SU-DHL-6 (cell line): ENCODE measurements at regions not wholly inside any gene's neighbourhood (a gene's known extent, or its start where the extent isn't known, plus 50 kb on each side); places are given as distances from the start of the nearest gene placed in this dataset.
A peak's percentile ranks its signal among the peaks of the same experiment; 100 is the strongest.

Experiments used
- H2AFZ ChIP-seq: fragments of 200-600 bp; sonication (generic); 2 replicates; pipeline ENCODE4 v1.6.1; 2014; ENCODE audit warnings: low read depth, mild to moderate bottlenecking, moderate library complexity, mixed read lengths, antibody characterized with exemption, low read length; ENCODE audit not compliant: severe bottlenecking
- H3F3A ChIP-seq: fragments of 200-600 bp; shearing (Covaris generic); 2 replicates; pipeline ENCODE4 v1.6.0; 2016; ENCODE audit warnings: antibody characterized with exemption, mild to moderate bottlenecking; ENCODE audit not compliant: insufficient read depth
- H3K27ac ChIP-seq: fragments of 200-600 bp; sonication (generic); 2 replicates; pipeline ENCODE4 v1.5.1; 2016; ENCODE audit warnings: low read depth, mild to moderate bottlenecking, low read length, moderate library complexity, mixed read lengths
- H3K27me3 ChIP-seq: fragments of 200-600 bp; sonication (generic), shearing (Covaris generic); 2 replicates; pipeline ENCODE4 v1.6.0; 2014; ENCODE audit warnings: mild to moderate bottlenecking, low read length
- H3K36me3 ChIP-seq: fragments of 200-600 bp; sonication (generic); 2 replicates; pipeline ENCODE4 v1.6.1; 2014; ENCODE audit warnings: mild to moderate bottlenecking, low read length, mixed read lengths
- H3K4me2 ChIP-seq: fragments of 300-600, 200-600 bp; shearing (Covaris generic), sonication (generic); 2 replicates; pipeline ENCODE4 v1.6.0; 2014; ENCODE audit warnings: low read length, low read depth, mild to moderate bottlenecking; ENCODE audit not compliant: poor library complexity, severe bottlenecking
- H3K4me3 ChIP-seq: fragments of 200-600 bp; sonication (generic); 2 replicates; pipeline ENCODE4 v1.5.1; 2014; ENCODE audit warnings: antibody characterized with exemption, low read length, mild to moderate bottlenecking, mixed read lengths; ENCODE audit not compliant: insufficient read depth, poor library complexity, severe bottlenecking
- H3K79me2 ChIP-seq: fragments of 200-600 bp; sonication (generic); 2 replicates; pipeline ENCODE4 v1.6.1; 2014; ENCODE audit warnings: mild to moderate bottlenecking, low read length, moderate library complexity; ENCODE audit not compliant: insufficient read depth
- H3K9ac ChIP-seq: fragments of 200-600 bp; sonication (generic); 2 replicates; pipeline ENCODE4 v1.7.0; 2014; ENCODE audit warnings: mild to moderate bottlenecking, low read length
- H3K9me2 ChIP-seq: fragments of 200-600 bp; sonication (generic); replicated peaks from 2 replicates; pipeline ENCODE4 v1.6.1; 2014; ENCODE audit warnings: low read length; ENCODE audit not compliant: insufficient read depth
- H3K9me3 ChIP-seq: fragments of 200-600 bp; sonication (generic); 2 replicates; pipeline ENCODE4 v1.6.1; 2014; ENCODE audit warnings: low read length, mixed read lengths; ENCODE audit not compliant: insufficient read depth
- H4K20me1 ChIP-seq: fragments of 200-600 bp; sonication (generic); 2 replicates; pipeline ENCODE4 v1.6.1; 2014; ENCODE audit warnings: low read depth, mild to moderate bottlenecking, antibody characterized with exemption, low read length, moderate library complexity, mixed read lengths
- CTCF ChIP-seq: fragments of 200-600 bp; sonication (generic); IDR thresholded peaks from one replicate; pipeline ENCODE4 v1.5.1; 2017; ENCODE audit warnings: antibody characterized with exemption, mild to moderate bottlenecking, low read length, moderate library complexity; ENCODE audit not compliant: insufficient read depth, poor library complexity, severe bottlenecking
- EZH2phosphoT487 ChIP-seq: fragments of 200-600 bp; sonication (generic), shearing (Covaris generic); conservative IDR thresholded peaks from 2 replicates; pipeline ENCODE4 v1.6.1; 2018; ENCODE audit warnings: mild to moderate bottlenecking, antibody characterized with exemption, low read length, moderate library complexity, mixed read lengths

- Histone ChIP-seq H3F3A (no peaks in the 10 kb centered on the region), H3K79me2 (no peaks in the 10 kb centered on the region), H3K9me2 (no peaks in the 10 kb centered on the region), H3K27ac (no peak overlapping the region), H3K9me3 (no peaks in the 10 kb centered on the region), H3K36me3 (0 out of 2 replicates have a peak, but pooled peaks cover under 1% of the 10 kb centered on the region), H4K20me1 (no peaks in the 10 kb centered on the region), H3K9ac (no peak overlapping the region), H2AFZ (no peak overlapping the region), H3K4me3 (no peak overlapping the region), H3K27me3 (no peaks in the 10 kb centered on the region), H3K4me2 (no peak overlapping the region)
- TF ChIP-seq EZH2phosphoT487 (no peak), CTCF (no peak)
These were observed 2212.8 kb downstream of the MRPL39 start for GRCh38 chr21:23394458-23394857.

- H3K9me3 ChIP-seq, result no peaks in the 10 kb centered on the region
- TF ChIP-seq EZH2phosphoT487, result no peak
- TF ChIP-seq CTCF, result no peak
- H3K27me3 ChIP-seq, result no peaks in the 10 kb centered on the region
- H3K27ac ChIP-seq, result no peak overlapping the region
- H3K36me3 ChIP-seq, result 0 out of 2 replicates have a peak, but pooled peaks cover 2% of the 10 kb centered on the region
- H3K4me3 ChIP-seq, result no peak overlapping the region
- no peak overlapping the region for H3K4me2 ChIP-seq
- H3K79me2 ChIP-seq, result no peaks in the 10 kb centered on the region
- no peak overlapping the region for H3K9ac ChIP-seq
- no peaks in the 10 kb centered on the region for H3K9me2 ChIP-seq
- no peaks in the 10 kb centered on the region for H3F3A ChIP-seq
- H4K20me1 ChIP-seq, result no peaks in the 10 kb centered on the region
- peak overlapping the region; percentile 6 for H2AFZ ChIP-seq
These were observed 2222.6 kb downstream of the MRPL39 start for GRCh38 chr21:23384679-23385078.

- H4K20me1 ChIP-seq, result no peaks in the 10 kb centered on the region
These were observed 2233.1 kb downstream of the MRPL39 start for GRCh38 chr21:23374155-23374554.

More at GRCh38 chr21:23374155-23374554, 2233.1 kb downstream of the MRPL39 start:
- peaks cover 10% of the 10 kb centered on the region; the same call in 1 of the 2 replicates for H3K9me3 ChIP-seq
- H2AFZ ChIP-seq, result no peak overlapping the region
- H3K27me3 ChIP-seq, result no peaks in the 10 kb centered on the region
- H3K27ac ChIP-seq, result no peak overlapping the region
- H3K4me3 ChIP-seq, result no peak overlapping the region
- no peaks in the 10 kb centered on the region for H3K9me2 ChIP-seq
- no peak overlapping the region for H3K4me2 ChIP-seq
- H3K79me2 ChIP-seq, result no peaks in the 10 kb centered on the region
- H3K36me3 ChIP-seq, result no peaks in the 10 kb centered on the region
- H3F3A ChIP-seq, result no peaks in the 10 kb centered on the region
- no peak for TF ChIP-seq CTCF
- TF ChIP-seq EZH2phosphoT487, result no peak
- H3K9ac ChIP-seq, result no peak overlapping the region
